ENCODE measurements at regions not wholly inside any gene's neighbourhood (a gene's known extent, or its start where the extent isn't known, plus 50 kb on each side); places are given as distances from the start of the nearest gene placed in this dataset.

DNA sequence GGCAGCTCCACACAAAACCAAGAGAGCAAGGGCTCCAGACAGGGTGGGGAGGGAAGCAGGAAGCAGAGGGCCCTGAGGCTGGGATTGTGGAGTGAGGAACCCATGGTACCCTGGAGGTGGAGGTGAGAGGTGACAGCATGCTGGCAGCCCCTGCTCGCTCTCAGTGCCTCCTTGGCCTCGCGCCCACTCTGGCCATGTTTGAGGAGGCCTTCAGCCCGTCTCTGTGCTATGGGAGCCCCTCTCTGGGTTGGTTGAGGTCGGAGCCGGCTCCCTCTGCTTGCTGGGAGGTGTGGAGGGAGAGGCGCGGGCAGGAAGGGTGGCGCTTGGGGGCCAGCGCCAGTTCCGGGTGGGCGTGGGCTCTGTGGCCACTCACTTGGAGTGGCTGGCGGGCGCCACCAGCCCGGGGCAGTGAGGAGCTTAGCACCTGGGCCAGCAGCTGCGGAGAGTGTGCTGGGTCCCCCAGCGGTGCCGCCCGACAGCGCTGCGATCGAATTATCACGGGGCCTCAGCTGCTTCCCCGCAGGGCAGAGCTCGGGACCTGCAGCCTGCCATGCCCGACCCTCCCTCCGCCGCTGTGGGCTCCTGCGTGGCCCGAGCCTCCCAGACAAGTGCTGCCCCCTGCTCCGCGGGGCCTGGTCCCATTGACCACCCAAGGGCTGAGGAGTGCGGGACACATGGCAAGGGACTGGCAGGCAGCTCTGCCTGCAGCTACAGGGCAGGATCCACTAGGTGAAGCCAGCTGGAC lies 196.0 kb downstream of the DACT1 start:
- no peak for TF ChIP-seq POLR2A (IDR thresholded peaks at IDR 0.05)
- TF ChIP-seq, protein P1, sequence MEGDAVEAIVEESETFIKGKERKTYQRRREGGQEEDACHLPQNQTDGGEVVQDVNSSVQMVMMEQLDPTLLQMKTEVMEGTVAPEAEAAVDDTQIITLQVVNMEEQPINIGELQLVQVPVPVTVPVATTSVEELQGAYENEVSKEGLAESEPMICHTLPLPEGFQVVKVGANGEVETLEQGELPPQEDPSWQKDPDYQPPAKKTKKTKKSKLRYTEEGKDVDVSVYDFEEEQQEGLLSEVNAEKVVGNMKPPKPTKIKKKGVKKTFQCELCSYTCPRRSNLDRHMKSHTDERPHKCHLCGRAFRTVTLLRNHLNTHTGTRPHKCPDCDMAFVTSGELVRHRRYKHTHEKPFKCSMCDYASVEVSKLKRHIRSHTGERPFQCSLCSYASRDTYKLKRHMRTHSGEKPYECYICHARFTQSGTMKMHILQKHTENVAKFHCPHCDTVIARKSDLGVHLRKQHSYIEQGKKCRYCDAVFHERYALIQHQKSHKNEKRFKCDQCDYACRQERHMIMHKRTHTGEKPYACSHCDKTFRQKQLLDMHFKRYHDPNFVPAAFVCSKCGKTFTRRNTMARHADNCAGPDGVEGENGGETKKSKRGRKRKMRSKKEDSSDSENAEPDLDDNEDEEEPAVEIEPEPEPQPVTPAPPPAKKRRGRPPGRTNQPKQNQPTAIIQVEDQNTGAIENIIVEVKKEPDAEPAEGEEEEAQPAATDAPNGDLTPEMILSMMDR (IDR thresholded peaks at IDR 0.05): no peak
- H3K4me3 ChIP-seq: no peak overlapping the region
- no peak for DNase-seq

DNA sequence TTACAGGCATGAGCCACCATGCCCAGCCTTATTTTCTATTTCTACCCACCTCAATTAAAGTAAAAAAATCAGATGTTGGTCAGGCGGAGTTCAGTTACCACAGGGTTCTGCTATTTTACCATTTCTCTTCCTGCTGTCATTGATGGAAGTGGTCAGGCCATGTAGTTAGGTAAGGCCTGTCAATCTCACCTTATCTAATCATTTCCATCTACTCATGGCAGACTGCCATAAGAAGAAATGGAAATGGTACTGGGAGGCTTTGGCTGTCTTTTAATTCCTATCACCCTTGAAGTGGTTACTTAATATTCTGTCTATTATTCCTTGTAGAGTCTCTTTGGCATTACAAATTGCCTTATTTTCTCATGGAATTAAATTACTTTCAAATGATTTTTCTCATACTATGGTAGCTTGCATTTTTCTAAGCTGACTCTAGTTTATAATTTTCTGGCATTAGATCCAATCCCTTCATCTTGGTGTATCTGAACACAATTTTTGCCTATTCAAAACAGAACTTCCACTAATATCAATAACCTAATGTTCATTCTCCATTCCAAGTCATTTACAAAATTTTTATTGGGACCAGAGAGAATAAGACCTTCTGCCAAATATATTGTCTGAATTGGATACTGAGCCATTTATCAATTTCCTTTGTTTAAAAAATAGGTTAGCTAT lies 198.7 kb downstream of the DACT1 start:
- 94 to 100% (median 98%) methylated on average over 1 of the region's 1 CpG for WGBS, 4 donors
- Histone ChIP-seq H3K9me3 (replicated peaks in 1 of 3) (no peaks in the 10 kb centered on the region), H3K4me1 (replicated peaks in 1 of 2) (no peaks in the 10 kb centered on the region), H3K4me3 (no peak overlapping the region), H3K27ac (no peak overlapping the region), H3K36me3 (replicated peaks in 1 of 2) (no peaks in the 10 kb centered on the region), H3K27me3 (no peaks in the 10 kb centered on the region)
- intact Hi-C loops (cut with DNase I): no loop called here
- no peak for DNase-seq
- TF ChIP-seq, protein P1 (IDR thresholded peaks at IDR 0.05): no peak
- no peak for TF ChIP-seq POLR2A (IDR thresholded peaks at IDR 0.05)

More for the DNA sequence above, 196.0 kb downstream of the DACT1 start:
- WGBS, 4 donors: 94 to 100% (median 95%) methylated on average over 5 to 33 of the region's 33 CpGs
- intact Hi-C loops (cut with DNase I): no loop called here
- Histone ChIP-seq H3K36me3 (replicated peaks in 1 of 2) (no peaks in the 10 kb centered on the region), H3K27ac (no peak overlapping the region), H3K4me1 (replicated peaks in 1 of 2) (no peaks in the 10 kb centered on the region), H3K9me3 (replicated peaks in 1 of 3) (no peaks in the 10 kb centered on the region), H3K27me3 (no peaks in the 10 kb centered on the region)

DNA sequence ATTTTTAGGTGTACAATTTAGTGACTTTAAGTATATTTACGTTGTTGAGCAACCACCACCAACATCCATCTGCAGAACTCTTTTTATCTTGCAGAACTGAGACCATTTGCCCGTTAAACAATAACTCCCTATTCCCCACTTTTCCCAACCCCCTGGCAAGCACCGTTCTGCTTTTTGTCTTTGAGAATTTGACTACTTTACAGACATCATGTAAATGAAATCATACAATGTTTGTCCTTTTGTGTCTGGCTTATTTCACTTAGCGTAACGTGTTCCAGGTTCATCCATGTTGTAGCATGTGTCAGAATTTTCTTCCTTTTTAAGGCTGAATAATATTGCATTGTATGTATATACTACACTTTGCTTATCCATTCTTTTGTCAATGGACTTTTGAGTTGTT lies 201.5 kb downstream of the DACT1 start:
- no peak for TF ChIP-seq POLR2A (IDR thresholded peaks at IDR 0.05)
- TF ChIP-seq, protein P1 (IDR thresholded peaks at IDR 0.05): no peak
- Histone ChIP-seq H3K27me3 (no peaks in the 10 kb centered on the region), H3K4me1 (replicated peaks in 1 of 2) (no peaks in the 10 kb centered on the region), H3K27ac (no peak overlapping the region), H3K4me3 (no peak overlapping the region), H3K36me3 (replicated peaks in 1 of 2) (no peaks in the 10 kb centered on the region), H3K9me3 (replicated peaks in 1 of 3) (no peaks in the 10 kb centered on the region)
- no peak for DNase-seq
- intact Hi-C loops (cut with DNase I): no loop called here
- 83 to 90% (median 85%) methylated on average over 5 of the region's 5 CpGs for WGBS, 4 donors

DNA sequence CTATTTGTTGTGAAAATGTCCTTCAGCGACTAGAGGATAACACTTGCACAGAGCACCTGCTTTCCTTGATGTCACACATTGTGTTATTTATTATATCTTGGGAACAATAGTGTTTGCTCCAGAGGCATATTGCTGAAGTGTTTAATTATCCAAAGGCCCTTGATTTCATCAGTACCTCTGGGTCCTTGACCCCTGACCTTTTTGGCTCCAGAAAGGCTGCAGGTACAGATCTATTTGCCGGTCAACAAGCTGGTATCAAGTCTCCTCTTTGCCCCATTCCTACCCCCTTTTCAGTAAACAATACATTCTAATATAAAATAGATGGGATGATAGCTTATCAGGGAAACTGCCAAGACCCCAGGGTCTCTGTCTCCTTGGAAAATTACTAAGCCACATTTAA lies 206.8 kb downstream of the DACT1 start:
- Histone ChIP-seq H3K4me3 (no peak overlapping the region), H3K9me3 (replicated peaks in 1 of 3) (no peaks in the 10 kb centered on the region), H3K36me3 (replicated peaks in 1 of 2) (no peaks in the 10 kb centered on the region), H3K27ac (no peak overlapping the region), H3K4me1 (replicated peaks in 1 of 2) (no peaks in the 10 kb centered on the region), H3K27me3 (no peaks in the 10 kb centered on the region)
- no peak for DNase-seq
- intact Hi-C loops (cut with DNase I): no loop called here
- WGBS, 4 donors: 91 to 97% (median 93%) methylated on average over 2 of the region's 2 CpGs
- TF ChIP-seq, protein P1 (IDR thresholded peaks at IDR 0.05): no peak
- TF ChIP-seq POLR2A (IDR thresholded peaks at IDR 0.05): no peak

All from adrenal gland (tissue), 9 donors.